ENCODE measurements at regions not wholly inside any gene's neighbourhood (a gene's known extent, or its start where the extent isn't known, plus 50 kb on each side); places are given as distances from the start of the nearest gene placed in this dataset.

DNA sequence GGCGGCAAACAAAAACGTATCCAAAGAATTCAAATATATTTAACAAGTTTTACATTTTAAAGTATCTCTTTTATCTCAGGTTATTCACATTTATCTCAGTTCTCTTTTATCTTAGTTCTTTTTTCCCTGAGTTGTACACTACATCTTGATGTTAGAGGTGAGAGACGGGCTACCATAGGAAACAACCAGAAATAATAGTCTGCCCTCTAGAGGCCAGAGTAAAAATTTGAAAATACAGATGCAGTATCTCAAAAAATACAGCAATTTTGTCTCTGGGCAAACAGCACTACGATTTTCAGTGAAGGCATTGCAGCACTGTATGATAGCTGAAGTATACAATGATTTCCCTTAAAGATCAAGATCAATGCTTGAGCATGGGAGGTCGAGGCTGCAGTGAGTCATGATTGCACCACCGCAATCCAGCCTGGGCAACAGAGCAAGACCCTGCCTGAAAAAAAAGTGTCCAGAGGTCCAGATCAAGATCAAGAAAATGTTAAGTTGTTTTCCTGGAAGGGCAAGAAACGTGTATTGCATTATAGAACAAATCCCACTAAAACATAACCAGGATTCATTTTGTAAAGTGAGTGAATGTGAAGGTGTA is 82.6 kb upstream of the ATP11B start:
- DNase-seq = no peak

DNA sequence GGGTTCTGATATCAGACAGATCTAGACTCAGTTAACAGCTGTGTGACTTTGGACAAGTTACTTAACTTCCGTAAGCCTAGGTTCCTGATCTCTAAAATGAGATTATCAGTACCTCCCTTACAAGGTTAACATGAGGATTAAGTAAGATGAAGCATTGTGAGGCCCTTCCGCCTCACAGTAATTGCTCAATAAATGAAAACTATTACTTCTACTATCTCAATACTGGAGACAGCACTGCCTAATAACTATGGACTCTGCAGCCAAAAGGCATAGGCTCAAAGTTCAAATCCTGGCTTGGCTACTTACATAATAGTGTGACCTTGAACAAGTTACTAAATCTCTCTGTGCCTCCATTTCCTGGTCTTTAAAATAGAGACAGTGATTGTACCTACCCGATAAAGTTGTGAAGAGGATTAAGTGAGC is 82.0 kb upstream of the ATP11B start:
- no peak for DNase-seq

DNA sequence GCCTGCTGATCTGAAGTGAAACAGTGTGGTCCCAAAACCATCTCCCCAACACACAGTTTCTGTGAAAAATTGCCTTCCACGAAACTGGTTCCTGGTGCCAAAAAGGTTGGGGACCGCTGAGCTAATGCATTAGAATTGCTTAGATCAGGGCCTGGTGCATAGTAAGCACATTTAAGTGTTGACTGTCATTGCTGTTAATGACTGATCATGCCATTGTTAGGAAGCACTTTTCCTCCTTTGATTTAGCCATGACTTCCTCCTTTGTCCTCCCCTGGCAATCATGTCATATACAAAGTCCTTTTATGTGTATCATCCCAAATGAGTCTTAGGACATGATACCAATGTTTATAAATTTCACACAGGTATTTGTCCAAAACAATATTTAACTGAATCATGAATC is 81.5 kb upstream of the ATP11B start:
- no peak for DNase-seq

DNA sequence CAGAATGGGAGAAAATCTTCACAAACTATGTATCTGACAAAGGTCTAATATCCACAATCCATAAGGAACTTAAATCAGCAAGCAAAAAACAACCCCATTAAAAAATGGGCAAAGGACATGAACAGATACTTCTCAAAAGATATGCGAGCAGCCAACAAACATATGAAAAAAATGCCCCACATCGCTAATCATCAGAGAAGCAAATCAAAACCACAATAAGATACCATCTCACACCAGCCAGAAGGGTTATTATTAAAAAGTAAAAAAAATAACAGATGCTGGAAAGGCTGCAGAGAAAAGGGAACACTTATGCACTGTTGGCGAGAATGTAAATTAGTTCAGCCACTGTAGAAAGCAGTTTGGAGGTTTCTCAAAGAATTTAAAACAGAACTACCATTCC is 80.2 kb upstream of the ATP11B start:
- DNase-seq = no peak

DNA sequence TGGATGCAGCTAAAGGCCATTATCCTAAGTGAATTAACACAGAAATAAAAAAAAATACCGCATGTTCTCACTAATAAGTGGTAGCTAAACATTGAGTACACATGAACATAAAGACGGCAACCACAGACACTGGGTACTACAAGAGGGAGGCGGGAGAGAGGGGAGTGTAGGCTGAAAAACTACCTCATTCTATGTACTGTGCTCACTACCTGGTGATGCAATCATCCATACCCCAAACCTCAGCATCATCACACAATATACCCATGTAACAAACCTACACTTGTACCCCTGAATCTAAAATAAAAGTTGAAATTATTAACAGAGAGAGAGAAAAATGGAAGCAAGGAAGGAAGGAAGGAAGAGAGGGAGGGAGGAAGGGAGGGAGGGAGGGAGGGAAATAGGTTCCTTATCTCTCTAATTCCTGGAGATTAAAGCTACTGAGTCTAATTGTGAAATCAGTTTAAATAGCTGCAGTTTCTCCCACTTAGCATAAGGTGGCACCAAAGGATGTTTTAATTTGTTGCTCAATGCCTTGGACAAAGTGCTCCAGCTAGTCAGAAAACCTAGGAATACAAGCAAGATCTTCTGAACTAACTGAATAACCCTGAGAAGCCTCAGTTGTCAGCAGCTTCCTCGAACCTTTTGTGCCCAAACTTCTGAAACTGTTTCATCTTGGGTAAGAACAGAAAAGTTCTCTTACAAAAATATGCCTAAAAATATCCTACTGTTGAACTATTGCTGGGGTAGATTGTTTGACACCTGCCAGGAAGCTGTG is 79.4 kb upstream of the ATP11B start:
- no peak for DNase-seq

DNA sequence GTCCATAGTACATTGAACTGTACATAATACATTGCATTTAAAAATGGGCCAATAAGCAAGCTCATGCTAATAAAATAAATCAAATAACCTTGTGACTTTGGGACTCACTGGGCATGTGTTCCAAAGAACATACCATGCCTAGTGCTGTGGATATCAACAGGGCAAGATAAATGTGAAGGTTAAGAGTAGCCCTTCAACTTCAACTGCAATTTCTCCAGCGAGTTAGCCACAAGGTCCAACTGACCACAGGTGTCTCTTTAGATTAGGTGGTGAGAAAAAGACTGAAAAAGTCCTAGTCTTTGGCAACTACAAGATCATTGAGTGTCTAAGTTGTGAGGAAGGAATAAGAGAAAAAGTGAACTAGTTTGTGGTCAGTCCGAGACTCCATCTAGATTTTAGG is 78.3 kb upstream of the ATP11B start:
- no peak for DNase-seq

DNA sequence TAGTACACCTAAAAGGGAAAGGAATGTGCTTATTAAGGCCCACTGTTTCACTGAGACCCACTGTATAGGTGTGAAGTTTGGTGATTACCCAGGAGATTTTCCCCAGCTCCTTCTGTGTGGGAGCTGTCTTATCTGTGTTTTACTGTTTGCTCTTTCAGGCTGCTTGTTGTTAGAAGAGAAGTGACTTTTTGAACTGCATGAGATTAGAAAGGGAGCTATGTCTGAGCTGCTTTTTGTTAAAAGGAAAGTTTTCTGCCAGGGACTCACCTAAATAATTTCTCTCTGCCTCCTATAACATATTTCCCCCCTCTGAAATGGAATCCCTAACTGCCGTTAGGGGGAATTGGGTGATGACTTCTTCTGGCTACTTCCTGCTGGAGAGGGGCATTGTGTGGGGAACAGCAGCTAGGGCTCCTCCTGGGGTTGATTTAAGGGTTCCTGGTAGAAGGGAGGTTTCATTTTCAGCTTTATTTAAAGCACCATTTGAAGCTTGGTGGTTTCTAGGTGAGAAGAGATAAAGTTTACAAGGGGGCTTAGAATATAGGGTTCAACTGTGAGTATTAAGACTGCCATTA is 77.1 kb upstream of the ATP11B start:
- DNase-seq = no peak

DNA sequence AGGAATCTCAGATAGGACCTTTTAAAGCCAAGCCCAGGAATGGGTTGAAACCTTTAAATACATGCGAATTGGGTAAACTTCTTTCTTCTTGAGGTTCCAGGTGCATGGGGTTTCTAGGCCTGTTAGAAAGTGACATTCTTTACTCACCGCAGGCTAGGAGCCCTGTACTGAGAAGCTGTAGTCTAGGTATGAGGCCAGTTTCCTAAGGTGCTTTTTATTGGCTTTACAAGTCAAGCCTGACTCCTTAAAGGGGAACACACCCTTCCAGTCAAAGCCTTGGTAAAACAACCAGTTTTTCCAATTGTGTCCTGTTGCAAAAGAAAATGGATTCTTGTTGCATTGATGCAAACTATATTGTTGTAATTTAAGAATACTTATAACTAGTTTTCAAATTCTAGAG is 76.1 kb upstream of the ATP11B start:
- DNase-seq = no peak

DNA sequence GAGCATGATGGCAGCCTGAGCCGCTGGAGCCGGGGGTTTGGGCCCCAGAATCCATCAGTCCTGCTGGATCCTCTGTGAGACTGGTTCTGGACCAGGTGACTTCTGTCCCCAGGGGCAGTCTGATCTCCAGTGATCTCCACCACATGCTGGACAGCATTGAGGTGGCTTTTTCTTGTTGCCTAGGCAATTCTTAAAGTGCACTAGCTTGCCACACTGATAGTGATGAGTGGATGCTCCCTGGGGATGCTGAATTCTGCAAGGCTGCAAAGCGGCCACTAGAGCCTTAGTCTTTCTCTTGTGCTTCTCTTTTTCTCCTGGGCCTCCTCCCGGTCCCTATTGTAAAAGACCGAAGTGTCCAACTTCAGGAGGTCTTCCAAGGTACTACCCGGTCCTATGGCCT is 70.4 kb upstream of the ATP11B start:
- DNase-seq = no peak

DNA sequence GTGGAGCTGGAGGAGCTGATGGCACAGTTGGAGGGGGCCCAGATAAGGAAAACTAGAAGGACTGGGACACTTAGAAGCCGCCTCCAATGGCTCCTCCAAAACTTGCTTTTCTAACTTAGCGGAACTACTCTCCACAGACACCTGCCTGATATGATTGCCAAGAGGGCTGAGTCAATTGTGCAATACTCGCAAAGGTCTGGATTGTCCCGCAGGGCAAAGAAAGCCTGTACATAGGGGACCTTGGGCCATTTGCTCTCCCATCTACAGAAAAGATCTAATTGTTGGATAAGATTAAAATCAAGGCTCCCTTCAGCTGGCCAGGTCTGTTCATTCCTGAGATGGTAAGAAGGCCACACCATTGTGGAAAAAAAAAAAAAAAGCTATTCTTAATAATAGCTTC is 69.7 kb upstream of the ATP11B start:
- DNase-seq = no peak

DNA sequence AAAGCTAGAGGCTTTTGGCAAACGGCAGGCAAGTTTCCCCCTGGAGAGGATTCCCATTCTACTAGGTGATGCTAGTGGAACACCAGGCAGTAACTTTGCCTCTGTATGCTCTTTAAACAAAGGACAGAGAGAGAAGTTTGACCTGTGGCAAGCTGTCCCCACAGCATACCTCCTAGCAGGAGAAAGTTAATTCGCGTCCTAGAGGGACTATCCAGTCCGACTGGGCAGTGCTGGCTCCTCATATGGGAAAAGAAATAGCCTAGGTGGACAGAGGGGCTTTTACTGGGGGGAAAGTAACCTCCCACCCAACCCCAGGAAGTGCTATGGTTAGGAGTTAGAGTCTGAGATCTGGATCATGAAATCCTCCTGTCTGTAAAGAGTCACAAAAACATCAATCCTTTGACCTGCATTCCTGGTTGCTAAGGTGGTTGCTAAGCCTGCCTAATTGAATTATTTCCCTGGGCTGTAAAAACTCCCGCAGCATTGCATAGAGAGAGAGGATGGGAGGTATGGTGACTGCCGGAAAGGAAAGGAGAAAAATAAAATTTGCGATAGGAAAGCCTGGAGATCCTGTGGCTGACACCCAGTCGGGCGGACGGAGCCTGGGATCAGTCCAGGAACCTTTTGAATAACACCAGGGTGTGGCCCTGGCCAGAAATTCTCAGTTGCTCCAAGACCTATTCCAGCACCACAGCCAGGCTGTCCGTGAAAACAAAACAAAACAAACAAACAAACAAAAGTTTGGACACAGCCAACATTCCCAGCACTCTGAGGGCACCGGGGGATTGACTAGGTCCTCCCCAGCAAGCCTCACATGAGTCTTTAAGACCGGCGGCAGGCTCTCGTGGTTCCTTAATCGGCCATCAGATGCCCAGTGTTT is 67.7 kb upstream of the ATP11B start:
- DNase-seq = no peak

DNA sequence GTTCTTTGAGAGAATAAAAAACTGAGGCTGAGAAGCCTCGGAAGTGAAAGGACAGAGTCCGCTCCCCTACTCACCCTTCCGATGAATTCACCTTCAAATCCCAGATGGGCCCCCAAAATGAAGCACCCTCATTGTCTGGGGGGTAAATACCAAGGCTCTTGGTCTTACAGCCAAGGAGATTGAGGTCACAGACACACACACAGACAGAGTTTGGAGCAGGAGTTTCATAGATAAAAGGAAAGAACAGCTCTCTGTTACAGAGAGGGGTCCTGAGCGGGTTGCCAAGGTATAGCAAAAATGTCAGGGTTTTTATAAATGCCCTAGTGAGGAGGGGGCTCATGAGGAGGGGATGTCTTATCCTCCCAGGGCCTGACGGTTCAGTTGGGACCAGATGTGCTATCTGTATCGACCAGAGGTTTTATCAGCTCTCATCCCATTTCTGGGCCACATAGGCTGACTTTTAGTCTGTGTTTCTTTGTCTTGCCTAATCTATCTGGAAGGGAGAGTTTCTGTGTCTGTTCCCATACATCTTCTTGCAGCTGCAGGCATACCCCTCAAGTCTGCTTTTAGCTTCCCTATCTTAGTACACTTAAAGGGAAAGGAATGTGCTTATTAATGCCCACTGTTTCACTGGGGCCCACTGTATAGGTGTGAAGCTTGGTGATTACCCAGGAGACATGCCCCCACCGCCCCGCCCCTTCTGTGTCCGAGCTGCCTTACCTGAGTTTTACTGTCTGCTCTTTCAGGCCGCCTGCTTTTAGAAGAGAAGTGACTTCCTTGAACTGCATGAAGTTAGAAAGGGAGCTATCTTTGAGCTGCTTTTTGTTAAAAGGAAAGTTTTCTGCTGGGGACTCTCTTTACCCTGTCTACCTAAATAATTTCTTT is 66.8 kb upstream of the ATP11B start:
- no peak for DNase-seq

DNA sequence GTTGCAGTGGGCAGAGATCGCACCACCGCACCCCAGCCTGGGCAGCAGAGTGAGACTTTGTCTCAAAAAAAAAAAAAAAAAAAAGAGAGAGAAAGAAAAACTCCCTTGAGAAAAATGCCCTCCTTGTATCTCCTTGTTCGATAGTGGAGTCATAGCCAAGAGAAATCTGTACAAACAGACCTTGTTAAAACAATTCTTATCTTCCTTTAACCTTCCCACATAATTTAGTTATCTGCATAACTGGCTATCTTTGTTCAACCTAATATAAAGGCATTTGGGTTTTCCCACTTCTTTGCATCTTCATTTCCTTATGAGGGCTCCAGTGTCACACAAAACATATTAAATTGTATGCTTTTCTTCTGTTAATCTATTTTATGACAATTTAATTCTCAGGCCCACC is 65.1 kb upstream of the ATP11B start:
- no peak for DNase-seq

DNA sequence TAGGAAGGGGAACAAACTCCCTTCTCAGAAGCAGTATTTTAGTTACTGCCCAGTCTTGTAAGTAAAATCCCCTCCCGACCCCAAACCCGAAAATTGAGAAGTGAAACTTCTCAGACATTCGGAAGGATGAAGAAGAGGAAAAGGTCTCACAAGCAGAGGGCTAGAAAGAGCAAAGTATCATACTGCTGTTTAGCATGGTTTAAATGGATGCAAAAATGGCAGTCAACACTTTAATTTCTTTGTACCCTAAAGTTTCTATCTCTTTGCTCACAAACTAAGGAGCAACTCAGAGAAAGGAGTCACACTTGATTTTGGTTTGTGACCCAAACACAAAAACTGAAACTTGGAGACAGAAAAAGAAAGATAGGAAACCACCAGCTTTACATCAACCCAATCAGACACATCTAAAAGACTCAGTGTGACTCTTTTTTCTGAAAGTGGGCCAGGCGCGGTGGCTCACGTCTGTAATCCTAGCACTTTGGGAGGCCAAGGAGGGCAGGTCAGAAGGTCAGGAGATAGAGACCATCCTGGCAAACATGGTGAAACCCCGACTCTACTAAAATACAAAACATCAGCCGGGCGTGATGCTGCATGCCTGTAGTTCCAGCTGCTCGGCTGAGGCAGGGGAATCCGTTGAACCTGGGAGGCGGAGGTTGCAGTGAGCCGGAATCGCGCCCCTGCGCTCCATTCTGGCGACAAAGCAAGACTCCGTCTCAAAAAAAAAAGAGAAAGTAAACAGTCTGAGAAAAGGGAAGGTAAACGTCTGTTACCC is 63.2 kb upstream of the ATP11B start:
- no peak for DNase-seq

DNA sequence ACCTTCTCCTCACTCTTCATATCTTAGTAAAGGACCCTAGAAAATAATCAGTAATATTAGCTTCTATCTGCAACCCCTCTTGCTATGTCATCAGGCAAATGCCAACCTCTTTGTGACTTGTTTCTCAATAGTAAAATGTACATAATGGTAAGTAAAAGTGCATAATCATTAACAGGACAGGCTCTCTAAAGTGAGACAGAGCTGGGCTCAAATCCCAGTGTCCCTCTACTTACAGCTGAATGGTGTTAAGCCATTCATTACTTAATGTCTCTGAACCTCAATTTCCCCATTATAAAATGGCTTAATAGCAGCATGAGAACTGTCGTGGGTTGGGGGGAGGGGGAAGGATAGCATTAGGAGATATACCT is 62.6 kb upstream of the ATP11B start:
- DNase-seq = no peak

DNA sequence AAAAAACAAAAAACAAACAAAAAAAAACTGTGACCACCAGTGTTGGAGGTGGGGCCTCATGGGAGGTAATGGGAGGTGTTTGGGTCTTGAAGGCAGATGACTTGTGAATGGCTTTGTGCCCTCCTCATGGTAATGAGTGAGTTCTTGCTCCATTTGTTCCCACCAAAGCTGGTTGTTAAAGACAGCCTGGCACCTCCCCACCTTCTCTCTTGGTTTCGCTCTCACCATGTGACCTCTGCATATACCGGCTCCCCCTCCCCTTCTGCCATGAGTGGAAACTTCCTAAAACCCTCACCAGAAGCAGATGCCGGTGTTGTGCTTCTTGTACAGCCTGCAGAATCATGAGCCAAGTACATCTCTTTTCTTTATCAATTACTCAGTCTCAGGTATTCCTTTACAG is 61.5 kb upstream of the ATP11B start:
- DNase-seq = no peak

DNA sequence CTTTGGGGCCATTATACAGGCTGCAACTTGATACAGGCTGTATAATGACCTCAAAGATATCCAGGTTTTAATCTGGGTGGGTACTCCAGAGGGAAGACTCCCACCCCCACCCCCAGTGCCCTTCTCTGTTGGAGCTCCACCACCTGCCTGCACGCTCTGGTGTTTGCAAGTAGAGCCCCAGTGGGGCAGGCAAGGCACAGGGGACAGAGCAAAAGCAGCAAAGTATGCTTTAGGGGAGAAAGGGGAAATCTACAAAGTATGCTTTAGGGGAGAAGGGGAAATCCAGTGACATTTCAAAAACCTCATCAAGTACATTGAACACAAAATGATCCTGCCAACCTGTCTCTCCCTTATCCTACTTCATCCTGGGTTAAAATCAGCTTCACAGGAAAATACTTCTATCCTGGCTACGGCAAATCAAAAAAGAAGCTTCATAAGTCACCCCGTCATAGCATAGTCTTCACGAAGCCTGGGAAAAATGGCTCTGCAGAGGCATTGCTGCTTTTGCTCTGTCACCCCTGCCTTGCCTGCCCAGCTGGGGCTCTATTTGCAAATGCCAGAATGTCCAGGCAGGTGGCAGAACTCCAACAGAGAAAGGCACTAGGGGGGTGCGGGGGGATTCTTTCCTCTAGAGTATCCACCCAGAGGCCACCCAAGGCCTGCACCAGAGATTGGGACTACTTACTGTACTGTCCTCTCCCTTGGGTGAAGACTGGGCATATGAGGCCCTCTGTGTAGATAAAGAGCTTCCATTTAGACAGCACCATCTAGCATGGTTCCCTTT is 60.9 kb upstream of the ATP11B start:
- no peak for DNase-seq

DNA sequence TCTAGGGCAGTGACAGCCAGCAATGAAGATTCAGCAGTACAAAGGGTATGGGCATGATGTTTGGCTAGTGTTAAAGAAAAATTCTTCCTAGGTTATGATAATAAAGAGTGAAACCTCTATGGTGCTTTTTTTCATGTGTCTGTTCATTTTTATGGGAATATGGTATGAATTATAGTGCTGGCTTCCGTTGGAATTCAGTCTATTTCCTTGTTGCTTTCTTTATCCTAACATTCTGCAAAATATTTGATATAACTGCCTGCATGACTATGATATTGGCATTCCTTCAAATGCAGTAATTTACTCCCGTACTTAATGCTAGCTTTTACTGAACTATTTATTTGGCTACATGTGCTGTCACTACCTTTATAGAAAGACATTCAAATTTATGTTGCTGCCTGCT is 57.6 kb upstream of the ATP11B start:
- no peak for DNase-seq

DNA sequence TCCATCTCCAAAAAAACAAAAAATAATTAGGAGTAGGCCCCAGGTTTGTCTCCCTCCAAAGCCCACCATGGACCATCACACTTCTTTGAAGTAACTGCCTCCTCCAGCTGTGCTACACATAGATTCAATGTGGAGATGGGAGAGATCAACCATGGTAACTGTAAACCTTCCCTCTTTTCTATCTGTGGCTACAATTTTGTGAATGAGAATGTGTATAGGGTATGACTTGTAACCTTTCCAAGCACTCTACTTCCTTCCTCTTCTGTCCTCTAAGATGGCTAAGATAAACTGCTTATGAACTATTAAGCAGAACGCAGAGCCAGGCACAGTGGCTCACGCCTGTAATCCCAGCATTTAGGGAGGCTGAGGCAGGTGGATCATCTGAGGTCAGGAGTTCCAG is 55.5 kb upstream of the ATP11B start:
- no peak for DNase-seq

DNA sequence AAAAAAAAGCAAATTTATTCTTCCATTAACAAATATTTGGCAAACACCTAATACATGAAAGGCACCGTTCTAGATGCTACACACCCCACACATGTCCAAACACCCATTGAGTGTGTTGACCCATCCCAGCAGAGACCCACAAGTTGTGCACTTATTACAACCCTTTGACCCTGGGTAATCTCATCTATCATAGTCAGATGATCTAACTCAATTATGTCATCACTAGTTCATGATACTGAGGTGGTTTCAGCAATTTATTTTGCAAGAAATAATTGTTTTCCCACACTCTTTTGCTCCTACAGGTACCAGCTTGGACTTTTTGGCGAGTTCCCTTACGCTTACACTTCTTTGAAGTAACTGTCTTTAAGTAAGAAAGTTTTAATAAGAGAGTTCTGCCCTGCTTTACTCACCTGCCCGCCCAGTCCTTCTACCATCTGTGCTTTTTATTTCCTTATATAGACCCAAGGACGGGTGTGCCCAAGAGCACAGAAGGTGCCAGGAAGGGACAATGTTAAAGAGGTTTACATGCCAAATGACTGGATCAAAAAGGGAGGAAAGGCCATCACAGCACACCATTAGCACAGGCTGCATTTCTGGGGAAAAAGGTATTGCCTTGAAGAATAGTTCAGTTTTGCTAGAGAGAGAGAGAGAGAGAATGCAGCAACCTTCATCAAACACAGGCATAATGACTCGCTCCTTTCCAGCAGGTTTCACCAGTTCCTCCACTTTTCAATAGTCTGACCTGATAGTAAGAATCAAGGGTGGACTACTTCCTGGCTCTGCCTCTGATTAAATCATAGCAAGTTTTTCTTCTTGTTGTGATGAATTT is 54.5 kb upstream of the ATP11B start:
- no peak for DNase-seq

Data from activated gamma-delta T cell treated with Interleukin-2 at 50 U/mL for 16 hours (primary cell).